ENCODE measurements at regions not wholly inside any gene's neighbourhood (a gene's known extent, or its start where the extent isn't known, plus 50 kb on each side); places are given as distances from the start of the nearest gene placed in this dataset.
"Not testable (repeated sequence)": the region's sequence is repeated elsewhere in the genome, so short reads cannot be mapped to it uniquely, and the experiment has no call there.

GRCh38 chr7:17440025-17440784, 141.8 kb downstream of the AHR start:
- ATAC-seq; H3K27ac ChIP-seq (ENCODE audit: low read length); in situ Hi-C loops (cut with HindIII; ENCODE audit: low pct_unique_long_range_greater_than_20kb, low sequenced_read_pairs); H3K36me3 ChIP-seq (ENCODE audit: control insufficient read depth, insufficient read depth, low read length); H3K27me3 ChIP-seq (ENCODE audit: control insufficient read depth, insufficient read depth, low read length); H3K9me3 ChIP-seq (ENCODE audit: control insufficient read depth, insufficient read depth, low read depth, low read length); H3K4me3 ChIP-seq (ENCODE audit: low read depth in 2 of 2, low read length in 2 of 2); BruUV-seq (replicated peaks); H3K4me1 ChIP-seq (ENCODE audit: control insufficient read depth, insufficient read depth, low read length); DNase-seq (ENCODE audit: low read depth, low spot score); CTCF ChIA-PET; intact Hi-C loops (cut with micrococcal nuclease; ENCODE audit: unreplicated experiment); POLR2A ChIA-PET: not testable (repeated sequence)

GRCh38 chr7:17440831-17441230, 142.4 kb downstream of the AHR start:
- Histone ChIP-seq H3K9me3 (ENCODE audit: control insufficient read depth, insufficient read depth, low read depth, low read length) (no peaks in the 10 kb centered on the region), H3K27ac (ENCODE audit: low read length) (no peak overlapping the region), H3K27me3 (ENCODE audit: control insufficient read depth, insufficient read depth, low read length) (no peaks in the 10 kb centered on the region), H3K4me1 (ENCODE audit: control insufficient read depth, insufficient read depth, low read length) (no peaks in the 10 kb centered on the region), H3K36me3 (ENCODE audit: control insufficient read depth, insufficient read depth, low read length) (no peaks in the 10 kb centered on the region), H3K4me3 (ENCODE audit: low read depth in 2 of 2, low read length in 2 of 2) (no peak overlapping the region)
- TF ChIP-seq CTCF (IDR thresholded peaks at IDR 0.05) (no peak), POLR2AphosphoS5 (IDR thresholded peaks at IDR 0.05; ENCODE audit: low read depth, low read length) (no peak), SIN3A (IDR thresholded peaks at IDR 0.05; ENCODE audit: borderline replicate concordance, insufficient read depth, low read depth, low read length) (no peak), REST (IDR thresholded peaks at IDR 0.05; ENCODE audit: insufficient read depth in 1 of 2, low read depth in 2 of 2, low read length in 1 of 2) (no peak), TCF7L2 (IDR thresholded peaks at IDR 0.05; ENCODE audit: low read depth, low read length) (no peak)
- ChIA-PET CTCF (no interaction called here), POLR2A (no interaction called here)
- no TSS peak for BruUV-seq (replicated peaks)
- intact Hi-C loops (cut with micrococcal nuclease; ENCODE audit: unreplicated experiment) (no loop called here), in situ Hi-C loops (cut with HindIII; ENCODE audit: low pct_unique_long_range_greater_than_20kb, low sequenced_read_pairs) (no loop called here)
- no peak for ATAC-seq
- DNase-seq (ENCODE audit: low read depth, low spot score): no peak

- ATAC-seq (no peak), DNase-seq (ENCODE audit: low read depth, low spot score) (no peak)
- BruUV-seq (replicated peaks): no TSS peak
- Histone ChIP-seq H3K4me1 (ENCODE audit: control insufficient read depth, insufficient read depth, low read length) (no peaks in the 10 kb centered on the region), H3K4me3 (ENCODE audit: low read depth in 2 of 2, low read length in 2 of 2) (no peak overlapping the region), H3K27ac (ENCODE audit: low read length) (no peak overlapping the region), H3K9me3 (ENCODE audit: control insufficient read depth, insufficient read depth, low read depth, low read length) (no peaks in the 10 kb centered on the region), H3K27me3 (ENCODE audit: control insufficient read depth, insufficient read depth, low read length) (no peaks in the 10 kb centered on the region), H3K36me3 (ENCODE audit: control insufficient read depth, insufficient read depth, low read length) (no peaks in the 10 kb centered on the region)
- TF ChIP-seq TCF7L2 (IDR thresholded peaks at IDR 0.05; ENCODE audit: low read depth, low read length): no peak
- TF ChIP-seq SIN3A (IDR thresholded peaks at IDR 0.05; ENCODE audit: borderline replicate concordance, insufficient read depth, low read depth, low read length): no peak
- no peak for TF ChIP-seq REST (IDR thresholded peaks at IDR 0.05; ENCODE audit: insufficient read depth in 1 of 2, low read depth in 2 of 2, low read length in 1 of 2)
- TF ChIP-seq CTCF (IDR thresholded peaks at IDR 0.05): no peak
- POLR2A ChIA-PET: interaction anchor here (0.7 kb wide), 1 partner anchor 23 kb away, joined by 6 read pairs; no protein-coding TSS in a partner anchor
- in situ Hi-C loops (cut with HindIII; ENCODE audit: low pct_unique_long_range_greater_than_20kb, low sequenced_read_pairs) (no loop called here), intact Hi-C loops (cut with micrococcal nuclease; ENCODE audit: unreplicated experiment) (no loop called here)
- CTCF ChIA-PET: no interaction called here
Measured at GRCh38 chr7:17441557-17441956, 143.1 kb downstream of the AHR start.
